HCT116 (cell line): ENCODE measurements at regions not wholly inside any gene's neighbourhood (a gene's known extent, or its start where the extent isn't known, plus 50 kb on each side); places are given as distances from the start of the nearest gene placed in this dataset.

ENCODE experiments used
- POLR2AphosphoS5 ChIP-seq: IDR thresholded peaks from 2 replicates; pipeline ENCODE4 v1.6.1; 2011; ENCODE audit warnings: mild to moderate bottlenecking, low read depth, low read length, moderate library complexity
- SP1 ChIP-seq: IDR thresholded peaks from 2 replicates; pipeline ENCODE4 v1.6.1; 2012; ENCODE audit warnings: low read depth
- ZNF274 ChIP-seq: fragments of 200-500 bp; sonication (Bioruptor generic); IDR thresholded peaks from 2 replicates; pipeline ENCODE4 v1.6.1; 2014; ENCODE audit warnings: mild to moderate bottlenecking, low read depth, low read length, inconsistent platforms
- TF ChIP-seq, protein P1 (sequence below), 3 experiments: fragments of 200-600 bp in 1 of 3; sonication (generic) in 1 of 3; IDR thresholded peaks in 2 of 3; conservative IDR thresholded peaks in 1 of 3; 2 replicates each; pipeline ENCODE4 v1.5.1; 2012 to 2017; ENCODE audit warnings: low read depth in 2 of 3, low read length in 2 of 3, antibody characterized with exemption in 1 of 3, borderline replicate concordance in 1 of 3, control low read depth in 1 of 3, mild to moderate bottlenecking in 1 of 3, mixed read lengths in 1 of 3, mixed run types in 1 of 3, moderate library complexity in 1 of 3; ENCODE audit not compliant: insufficient read depth in 1 of 3

DNA sequence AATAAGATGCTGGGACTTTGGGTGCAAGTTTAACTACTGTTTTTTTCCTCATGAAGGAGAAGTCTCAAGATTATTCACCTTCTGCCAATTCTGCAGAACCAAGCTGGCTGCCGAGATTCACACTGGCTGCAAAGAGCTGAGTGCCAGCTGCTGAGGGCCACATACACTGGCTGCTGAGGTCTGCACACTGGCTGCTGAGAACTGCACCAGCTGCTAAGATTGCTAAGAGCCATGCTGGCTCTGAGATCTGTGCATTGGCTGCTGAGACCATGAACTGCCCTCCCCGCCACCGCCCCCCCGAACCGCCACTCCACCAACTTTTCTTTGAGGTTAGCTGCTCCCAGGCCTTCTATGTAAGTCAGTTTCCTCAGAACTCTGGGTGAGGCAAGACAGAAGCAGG, 330.3 kb downstream of the CBLL2 start:
- no peak for TF ChIP-seq SP1
- TF ChIP-seq, protein P1, sequence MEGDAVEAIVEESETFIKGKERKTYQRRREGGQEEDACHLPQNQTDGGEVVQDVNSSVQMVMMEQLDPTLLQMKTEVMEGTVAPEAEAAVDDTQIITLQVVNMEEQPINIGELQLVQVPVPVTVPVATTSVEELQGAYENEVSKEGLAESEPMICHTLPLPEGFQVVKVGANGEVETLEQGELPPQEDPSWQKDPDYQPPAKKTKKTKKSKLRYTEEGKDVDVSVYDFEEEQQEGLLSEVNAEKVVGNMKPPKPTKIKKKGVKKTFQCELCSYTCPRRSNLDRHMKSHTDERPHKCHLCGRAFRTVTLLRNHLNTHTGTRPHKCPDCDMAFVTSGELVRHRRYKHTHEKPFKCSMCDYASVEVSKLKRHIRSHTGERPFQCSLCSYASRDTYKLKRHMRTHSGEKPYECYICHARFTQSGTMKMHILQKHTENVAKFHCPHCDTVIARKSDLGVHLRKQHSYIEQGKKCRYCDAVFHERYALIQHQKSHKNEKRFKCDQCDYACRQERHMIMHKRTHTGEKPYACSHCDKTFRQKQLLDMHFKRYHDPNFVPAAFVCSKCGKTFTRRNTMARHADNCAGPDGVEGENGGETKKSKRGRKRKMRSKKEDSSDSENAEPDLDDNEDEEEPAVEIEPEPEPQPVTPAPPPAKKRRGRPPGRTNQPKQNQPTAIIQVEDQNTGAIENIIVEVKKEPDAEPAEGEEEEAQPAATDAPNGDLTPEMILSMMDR (IDR thresholded peaks at IDR 0.05 in 2 of 3, conservative IDR thresholded peaks at IDR 0.05 in 1 of 3; ENCODE audit: borderline replicate concordance in 1 of 3, insufficient read depth in 1 of 3, low read depth in 2 of 3, low read length in 2 of 3): no peak
- no peak for TF ChIP-seq ZNF274
- TF ChIP-seq POLR2AphosphoS5: no peak
